ENCODE measurements at regions not wholly inside any gene's neighbourhood (a gene's known extent, or its start where the extent isn't known, plus 50 kb on each side); places are given as distances from the start of the nearest gene placed in this dataset.

GRCh38 chr2:143875295-143876233 is 644.4 kb downstream of the ZEB2 start:
- no peak for DNase-seq (ENCODE audit: low read depth)
- Histone ChIP-seq H3K36me3 (ENCODE audit: control insufficient read depth, insufficient read depth, low read length) (no peaks in the 10 kb centered on the region), H3K4me3 (ENCODE audit: low read depth, low read length) (no peak overlapping the region), H3K27me3 (ENCODE audit: control insufficient read depth, insufficient read depth, low read length) (no peaks in the 10 kb centered on the region)
- no peak for TF ChIP-seq CTCF (IDR thresholded peaks at IDR 0.05; ENCODE audit: insufficient read depth, low read length, poor library complexity, severe bottlenecking)

- no peak for DNase-seq (ENCODE audit: low read depth)
- Histone ChIP-seq H3K4me3 (ENCODE audit: low read depth, low read length) (no peak overlapping the region), H3K36me3 (ENCODE audit: control insufficient read depth, insufficient read depth, low read length) (no peaks in the 10 kb centered on the region), H3K27me3 (ENCODE audit: control insufficient read depth, insufficient read depth, low read length) (no peaks in the 10 kb centered on the region)
- no peak for TF ChIP-seq CTCF (IDR thresholded peaks at IDR 0.05; ENCODE audit: insufficient read depth, low read length, poor library complexity, severe bottlenecking)
Observed at GRCh38 chr2:143873886-143874285, 646.0 kb downstream of the ZEB2 start.

- H3K36me3 ChIP-seq (ENCODE audit: control insufficient read depth, insufficient read depth, low read length): no peaks in the 10 kb centered on the region
- no peak for TF ChIP-seq CTCF (IDR thresholded peaks at IDR 0.05; ENCODE audit: insufficient read depth, low read length, poor library complexity, severe bottlenecking)
- no peak for DNase-seq (ENCODE audit: low read depth)
- H3K27me3 ChIP-seq (ENCODE audit: control insufficient read depth, insufficient read depth, low read length): no peaks in the 10 kb centered on the region
- H3K4me3 ChIP-seq (ENCODE audit: low read depth, low read length): no peak overlapping the region
Observed at GRCh38 chr2:143870696-143871095, 649.2 kb downstream of the ZEB2 start.

- Histone ChIP-seq H3K4me3 (ENCODE audit: low read depth, low read length) (no peak overlapping the region), H3K36me3 (ENCODE audit: control insufficient read depth, insufficient read depth, low read length) (no peaks in the 10 kb centered on the region), H3K27me3 (ENCODE audit: control insufficient read depth, insufficient read depth, low read length) (no peaks in the 10 kb centered on the region)
- no peak for TF ChIP-seq CTCF (IDR thresholded peaks at IDR 0.05; ENCODE audit: insufficient read depth, low read length, poor library complexity, severe bottlenecking)
- DNase-seq (ENCODE audit: low read depth): no peak
Observed at GRCh38 chr2:143856978-143857377, 662.9 kb downstream of the ZEB2 start.

- Histone ChIP-seq H3K4me3 (ENCODE audit: low read depth, low read length) (no peak overlapping the region), H3K27me3 (ENCODE audit: control insufficient read depth, insufficient read depth, low read length) (no peaks in the 10 kb centered on the region), H3K36me3 (ENCODE audit: control insufficient read depth, insufficient read depth, low read length) (no peaks in the 10 kb centered on the region)
- no peak for TF ChIP-seq CTCF (IDR thresholded peaks at IDR 0.05; ENCODE audit: insufficient read depth, low read length, poor library complexity, severe bottlenecking)
- DNase-seq (ENCODE audit: low read depth): no peak
Observed at GRCh38 chr2:143852759-143853158, 667.2 kb downstream of the ZEB2 start.

- Histone ChIP-seq H3K27me3 (ENCODE audit: control insufficient read depth, insufficient read depth, low read length) (no peaks in the 10 kb centered on the region), H3K36me3 (ENCODE audit: control insufficient read depth, insufficient read depth, low read length) (no peaks in the 10 kb centered on the region), H3K4me3 (ENCODE audit: low read depth, low read length) (no peak overlapping the region)
- DNase-seq (ENCODE audit: low read depth): no peak
- TF ChIP-seq CTCF (IDR thresholded peaks at IDR 0.05; ENCODE audit: insufficient read depth, low read length, poor library complexity, severe bottlenecking): no peak
Observed at GRCh38 chr2:143850084-143850483, 669.8 kb downstream of the ZEB2 start.
